Bronchial epithelial cell (primary cell): ENCODE measurements at regions not wholly inside any gene's neighbourhood (a gene's known extent, or its start where the extent isn't known, plus 50 kb on each side); places are given as distances from the start of the nearest gene placed in this dataset.

Experiments used
- DNase-seq: peaks from one replicate; pipeline ENCODE4 v3.0.0-alpha.2; 2010; ENCODE audit warnings: low read depth
- FAIRE-seq: peaks from 2 replicates; lab custom pipeline; 2011; peaks lifted over from hg19 to GRCh38; lab: Jason Lieb, UNC
- H3K27me3 ChIP-seq: 2 replicates; pipeline ENCODE4 v1.5.1; 2011; ENCODE audit warnings: low read length; ENCODE audit not compliant: control insufficient read depth, insufficient read depth
- H3K36me3 ChIP-seq: 2 replicates; pipeline ENCODE4 v1.5.1; 2011; ENCODE audit warnings: low read length; ENCODE audit not compliant: control insufficient read depth, insufficient read depth
- H3K4me3 ChIP-seq: 2 replicates; pipeline ENCODE4 v1.5.1; 2011; ENCODE audit warnings: mild to moderate bottlenecking, low read depth, low read length, control low read depth
- CTCF ChIP-seq: IDR thresholded peaks from 2 replicates; pipeline ENCODE4 v1.5.1; 2011; ENCODE audit warnings: mild to moderate bottlenecking, moderate library complexity, low read length, control low read depth, inconsistent platforms; ENCODE audit not compliant: insufficient read depth, severe bottlenecking

DNA sequence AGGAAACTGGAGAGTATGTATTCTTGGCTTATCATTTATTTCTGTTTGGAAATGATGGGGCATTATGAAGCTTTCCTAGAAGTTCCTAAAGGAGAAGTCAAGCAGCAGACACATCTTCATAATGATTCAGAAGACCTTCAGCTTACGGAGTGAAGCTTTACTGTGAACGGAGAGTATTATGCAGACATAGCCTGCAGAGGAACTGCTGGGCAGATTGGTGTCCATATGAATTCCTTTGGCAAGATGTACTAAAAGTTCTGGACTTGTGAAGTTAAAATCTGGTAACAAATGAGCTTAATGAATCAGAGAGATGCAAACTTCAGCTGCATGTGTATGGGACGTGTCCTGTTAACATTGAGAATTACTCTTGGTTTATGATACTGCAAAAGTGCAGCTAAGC lies 60.1 kb downstream of the NABP1 start:
- FAIRE-seq, result no peak
- Histone ChIP-seq H3K36me3 (no peaks in the 10 kb centered on the region), H3K4me3 (no peak overlapping the region), H3K27me3 (peaks cover 1% of the 10 kb centered on the region)
- TF ChIP-seq CTCF, result no peak
- no peak for DNase-seq

- DNase-seq (no peak), FAIRE-seq (no peak)
- H3K36me3 ChIP-seq, result no peaks in the 10 kb centered on the region
- H3K4me3 ChIP-seq, result no peak overlapping the region
- no peaks in the 10 kb centered on the region for H3K27me3 ChIP-seq
- TF ChIP-seq CTCF, result no peak
Observed at GRCh38 chr2:191738667-191739066, 60.7 kb downstream of the NABP1 start.

GRCh38 chr2:191739194-191739593 lies 61.3 kb downstream of the NABP1 start:
- Histone ChIP-seq H3K36me3 (no peaks in the 10 kb centered on the region), H3K4me3 (no peak overlapping the region), H3K27me3 (no peaks in the 10 kb centered on the region)
- DNase-seq (no peak), FAIRE-seq (no peak)
- no peak for TF ChIP-seq CTCF

GRCh38 chr2:191740016-191740419 lies 62.1 kb downstream of the NABP1 start:
- DNase-seq (peak; percentile 39), FAIRE-seq (no peak)
- no peaks in the 10 kb centered on the region for H3K27me3 ChIP-seq
- H3K4me3 ChIP-seq, result no peak overlapping the region
- no peak for TF ChIP-seq CTCF
- H3K36me3 ChIP-seq, result no peaks in the 10 kb centered on the region

GRCh38 chr2:191740759-191741158 lies 62.8 kb downstream of the NABP1 start:
- DNase-seq (no peak), FAIRE-seq (no peak)
- Histone ChIP-seq H3K27me3 (no peaks in the 10 kb centered on the region), H3K4me3 (no peak overlapping the region), H3K36me3 (no peaks in the 10 kb centered on the region)
- TF ChIP-seq CTCF, result no peak
